IMR-90 (cell line): ENCODE measurements at regions not wholly inside any gene's neighbourhood (a gene's known extent, or its start where the extent isn't known, plus 50 kb on each side); places are given as distances from the start of the nearest gene placed in this dataset.

ENCODE experiments used
- ATAC-seq: fragments of 200-7000 bp; cut with Tn5 transposase; 2 replicates; pipeline ENCODE4 v1.9.1; 2020; ENCODE audit warnings: low read depth, mild to moderate bottlenecking, moderate library complexity
- BruUV-seq: library from RNA; stranded (reverse); fragments of 400-500 nt; replicated peaks from 2 replicates; lab custom pipeline; 2021; lab: Mats Ljungman, UMichigan
- CTCF ChIA-PET: fragments of 300-600 bp; formaldehyde crosslinking; extraction: SDS; loops from one replicate; lab custom pipeline; 2021; ENCODE audit warnings: antibody characterized with exemption; lab: Yijun Ruan, JAX
- POLR2A ChIA-PET: fragments of 300-600 bp; sonication (Branson Sonifier 250); formaldehyde crosslinking; loops from one replicate; lab custom pipeline; 2022; ENCODE audit warnings: antibody characterized with exemption; ENCODE audit not compliant: unreplicated experiment; lab: Charles Lee
- DNase-seq: peaks from one replicate; pipeline ENCODE4 v3.0.0; 2013
- H2AFZ ChIP-seq: replicated peaks from 2 replicates; pipeline ENCODE3; 2013; ENCODE audit warnings: low read length, mild to moderate bottlenecking; ENCODE audit not compliant: poor library complexity
- H2AK5ac ChIP-seq: 2 replicates; pipeline ENCODE4 v1.6.1; 2013; ENCODE audit warnings: low read depth, low read length, inconsistent platforms
- H2AK9ac ChIP-seq: replicated peaks from 2 replicates; pipeline ENCODE3; 2013; ENCODE audit warnings: mild to moderate bottlenecking, low read depth, low read length, moderate library complexity; ENCODE audit not compliant: poor library complexity
- H2BK120ac ChIP-seq: 2 replicates; pipeline ENCODE4 v1.6.1; 2013; ENCODE audit warnings: low read depth, low read length, inconsistent platforms
- H2BK15ac ChIP-seq: 3 replicates; pipeline ENCODE4 v1.6.1; 2013; ENCODE audit warnings: low read depth, low read length, inconsistent platforms
- H2BK20ac ChIP-seq: 2 replicates; pipeline ENCODE4 v1.6.1; 2013; ENCODE audit warnings: low read depth, mild to moderate bottlenecking, inconsistent platforms, low read length, moderate library complexity
- H2BK5ac ChIP-seq: 2 replicates; pipeline ENCODE4 v1.6.1; 2013; ENCODE audit warnings: mild to moderate bottlenecking, low read depth, low read length, inconsistent platforms; ENCODE audit not compliant: poor library complexity, severe bottlenecking
- H3K14ac ChIP-seq: replicated peaks from 2 replicates; pipeline ENCODE4 v1.6.1; 2013; ENCODE audit warnings: low read depth, low read length, inconsistent platforms
- H3K18ac ChIP-seq: 2 replicates; pipeline ENCODE4 v1.6.1; 2013; ENCODE audit warnings: low read depth, low read length, control low read depth
- H3K23ac ChIP-seq: 2 replicates; pipeline ENCODE4 v1.6.1; 2013; ENCODE audit warnings: low read depth, low read length, inconsistent platforms
- H3K27ac ChIP-seq: 2 replicates; pipeline ENCODE4 v1.5.1; 2013; ENCODE audit warnings: mild to moderate bottlenecking, control low read depth, low read length; ENCODE audit not compliant: insufficient read depth
- H3K27me3 ChIP-seq: 2 replicates; pipeline ENCODE4 v1.6.1; 2013; ENCODE audit warnings: low read length; ENCODE audit not compliant: control insufficient read depth, insufficient read depth
- H3K36me3 ChIP-seq: 2 replicates; pipeline ENCODE4 v1.6.1; 2013; ENCODE audit warnings: low read length, mixed read lengths; ENCODE audit not compliant: control insufficient read depth, insufficient read depth
- H3K4ac ChIP-seq: 2 replicates; pipeline ENCODE4 v1.6.1; 2013; ENCODE audit warnings: low read depth, low read length, inconsistent platforms
- H3K4me1 ChIP-seq: 2 replicates; pipeline ENCODE4 v1.6.1; 2013; ENCODE audit warnings: low read length, mixed read lengths; ENCODE audit not compliant: control insufficient read depth, insufficient read depth
- H3K4me2 ChIP-seq: 2 replicates; pipeline ENCODE4 v1.6.1; 2013; ENCODE audit warnings: low read depth, mild to moderate bottlenecking, control low read depth, low read length, moderate library complexity
- H3K4me3 ChIP-seq: 2 replicates; pipeline ENCODE4 v1.5.1; 2013; ENCODE audit warnings: low read depth, mild to moderate bottlenecking, control low read depth, low read length, moderate library complexity; ENCODE audit not compliant: insufficient read depth
- H3K56ac ChIP-seq: 2 replicates; pipeline ENCODE4 v1.6.1; 2013; ENCODE audit warnings: low read length, inconsistent platforms; ENCODE audit not compliant: insufficient read depth; ENCODE audit errors: extremely low read depth
- H3K79me1 ChIP-seq, 2 experiments: 2 replicates each; pipeline ENCODE4 v1.6.1; 2013; ENCODE audit warnings: low read length in 2 of 2, inconsistent platforms in 1 of 2, low read depth in 1 of 2
- H3K9ac ChIP-seq: 2 replicates; pipeline ENCODE4 v1.6.1; 2013; ENCODE audit warnings: low read depth, low read length, control low read depth
- H3K9me1 ChIP-seq: 2 replicates; pipeline ENCODE4 v1.6.1; 2013; ENCODE audit warnings: low read length, inconsistent platforms; ENCODE audit not compliant: insufficient read depth
- H3K9me3 ChIP-seq: 2 replicates; pipeline ENCODE4 v1.6.1; 2013; ENCODE audit warnings: low read length; ENCODE audit not compliant: control insufficient read depth, insufficient read depth
- H4K20me1 ChIP-seq: 2 replicates; pipeline ENCODE4 v1.6.1; 2013; ENCODE audit warnings: low read length, inconsistent platforms; ENCODE audit not compliant: insufficient read depth
- H4K5ac ChIP-seq: 2 replicates; pipeline ENCODE4 v1.6.1; 2013; ENCODE audit warnings: mild to moderate bottlenecking, low read depth, low read length, control low read depth
- H4K8ac ChIP-seq, 2 experiments: 2 replicates each; pipeline ENCODE4 v1.6.1; 2013; ENCODE audit warnings: low read depth in 2 of 2, low read length in 2 of 2, control low read depth in 1 of 2, inconsistent platforms in 1 of 2
- H4K91ac ChIP-seq: 2 replicates; pipeline ENCODE4 v1.6.1; 2013; ENCODE audit warnings: low read depth, low read length, inconsistent platforms; ENCODE audit not compliant: insufficient read depth
- BHLHE40 ChIP-seq: fragments of 150-350 bp; IDR thresholded peaks from 2 replicates; pipeline ENCODE4 v1.6.1; 2016; ENCODE audit warnings: mild to moderate bottlenecking, low read depth, low read length
- CEBPB ChIP-seq: IDR thresholded peaks from 2 replicates; pipeline ENCODE4 v1.6.1; 2012; ENCODE audit warnings: low read depth, low read length, improper control_type of control experiment
- CHD1 ChIP-seq: IDR thresholded peaks from 2 replicates; pipeline ENCODE4 v1.6.1; 2012; ENCODE audit warnings: low read depth, low read length, improper control_type of control experiment
- FOS ChIP-seq: fragments of 150-350 bp; IDR thresholded peaks from 2 replicates; pipeline ENCODE4 v1.6.1; 2016; ENCODE audit warnings: low read depth, low read length
- MAFK ChIP-seq: IDR thresholded peaks from 2 replicates; pipeline ENCODE4 v1.6.1; 2012; ENCODE audit warnings: low read depth, low read length, improper control_type of control experiment
- MAZ ChIP-seq: IDR thresholded peaks from 2 replicates; pipeline ENCODE4 v1.6.1; 2012; ENCODE audit warnings: low read depth, mild to moderate bottlenecking, low read length, improper control_type of control experiment, moderate library complexity, borderline replicate concordance
- MXI1 ChIP-seq: IDR thresholded peaks from 2 replicates; pipeline ENCODE4 v1.6.1; 2012; ENCODE audit warnings: low read depth, mild to moderate bottlenecking, low read length, moderate library complexity, borderline replicate concordance
- NFE2L2 ChIP-seq: fragments of 150-350 bp; IDR thresholded peaks from 2 replicates; pipeline ENCODE4 v1.6.1; 2016; ENCODE audit warnings: low read depth, mild to moderate bottlenecking, low read length
- POLR2A ChIP-seq: IDR thresholded peaks from 2 replicates; pipeline ENCODE4 v1.6.1; 2012; ENCODE audit warnings: mild to moderate bottlenecking, low read depth, low read length
- RAD21 ChIP-seq: IDR thresholded peaks from 2 replicates; pipeline ENCODE4 v1.6.1; 2012; ENCODE audit warnings: low read length, improper control_type of control experiment
- RCOR1 ChIP-seq: IDR thresholded peaks from 2 replicates; pipeline ENCODE4 v1.6.1; 2012; ENCODE audit warnings: mild to moderate bottlenecking, low read length, improper control_type of control experiment; ENCODE audit not compliant: insufficient replicate concordance
- RFX5 ChIP-seq: IDR thresholded peaks from 2 replicates; pipeline ENCODE4 v1.8.0; 2012; ENCODE audit warnings: low read depth, mild to moderate bottlenecking, low read length, moderate library complexity
- SMC3 ChIP-seq: fragments of 150-350 bp; IDR thresholded peaks from 2 replicates; pipeline ENCODE4 v1.6.1; 2016; ENCODE audit warnings: low read depth, mild to moderate bottlenecking, antibody characterized with exemption, low read length, moderate library complexity
- WGBS, 2 experiments: methylation state at CpG; one replicate each; pipeline versions ENCODE4 v1.1.5 to v1.1.7; 2013; ENCODE audit warnings: missing lambda C conversion rate in 2 of 2; ENCODE audit not compliant: insufficient read length in 1 of 2; ENCODE audit errors: extremely low coverage in 2 of 2; 5-methylcytosine and 5-hydroxymethylcytosine counted together
- dilution Hi-C: fragments of 300-500 bp; cut with HindIII; formaldehyde crosslinking; loops from one replicate; pipeline ENCODE4 v1.14.3; 2018; ENCODE audit warnings: low sequenced_read_pairs; ENCODE audit not compliant: unreplicated experiment
- in situ Hi-C: fragments of 300-500 bp; cut with MboI; formaldehyde crosslinking; loops from 3 replicates; pipeline ENCODE4 v1.14.3; 2019; ENCODE audit warnings: low sequenced_read_pairs, inconsistent platforms, mixed read lengths
- intact Hi-C: fragments of 100-400 bp; cut with micrococcal nuclease; formaldehyde crosslinking; loops from 2 replicates; pipeline ENCODE4 v1.10.0; 2022
- TF ChIP-seq, protein P1 (sequence below): fragments of 150-350 bp; IDR thresholded peaks from 2 replicates; pipeline ENCODE4 v1.6.1; 2017; ENCODE audit warnings: mild to moderate bottlenecking, antibody characterized with exemption, low read length, low read depth
- TF ChIP-seq, protein P2 (sequence below): conservative IDR thresholded peaks from 2 replicates; pipeline ENCODE4 v1.5.1; 2012; ENCODE audit warnings: mild to moderate bottlenecking, low read depth, low read length, improper control_type of control experiment
- TF ChIP-seq, protein P3 (sequence below): fragments of 150-350 bp; IDR thresholded peaks from 2 replicates; pipeline ENCODE4 v1.6.1; 2016; ENCODE audit warnings: low read depth, mild to moderate bottlenecking, low read length, moderate library complexity, borderline replicate concordance

DNA sequence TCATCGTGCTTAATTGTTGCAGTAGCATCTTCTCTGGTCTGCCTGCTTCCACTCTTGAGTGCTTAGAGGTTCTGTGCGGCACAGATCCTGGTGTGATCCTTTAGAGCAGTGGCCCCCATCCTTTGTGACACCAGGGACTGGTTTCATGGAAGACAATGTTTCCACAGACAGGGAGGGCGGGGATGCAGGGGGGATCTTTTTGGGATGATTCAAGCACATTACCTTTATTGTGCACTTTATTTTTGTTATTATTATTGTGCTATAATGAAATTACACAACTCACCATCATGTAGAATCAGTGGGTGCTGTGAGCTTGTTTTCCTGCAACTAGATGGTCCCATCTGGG is 76.8 kb upstream of the SHANK2 start:
- TF ChIP-seq, protein P1, sequence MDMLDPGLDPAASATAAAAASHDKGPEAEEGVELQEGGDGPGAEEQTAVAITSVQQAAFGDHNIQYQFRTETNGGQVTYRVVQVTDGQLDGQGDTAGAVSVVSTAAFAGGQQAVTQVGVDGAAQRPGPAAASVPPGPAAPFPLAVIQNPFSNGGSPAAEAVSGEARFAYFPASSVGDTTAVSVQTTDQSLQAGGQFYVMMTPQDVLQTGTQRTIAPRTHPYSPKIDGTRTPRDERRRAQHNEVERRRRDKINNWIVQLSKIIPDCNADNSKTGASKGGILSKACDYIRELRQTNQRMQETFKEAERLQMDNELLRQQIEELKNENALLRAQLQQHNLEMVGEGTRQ, result no peak
- TF ChIP-seq BHLHE40, result no peak
- no peak for TF ChIP-seq CHD1
- TF ChIP-seq, protein P2, sequence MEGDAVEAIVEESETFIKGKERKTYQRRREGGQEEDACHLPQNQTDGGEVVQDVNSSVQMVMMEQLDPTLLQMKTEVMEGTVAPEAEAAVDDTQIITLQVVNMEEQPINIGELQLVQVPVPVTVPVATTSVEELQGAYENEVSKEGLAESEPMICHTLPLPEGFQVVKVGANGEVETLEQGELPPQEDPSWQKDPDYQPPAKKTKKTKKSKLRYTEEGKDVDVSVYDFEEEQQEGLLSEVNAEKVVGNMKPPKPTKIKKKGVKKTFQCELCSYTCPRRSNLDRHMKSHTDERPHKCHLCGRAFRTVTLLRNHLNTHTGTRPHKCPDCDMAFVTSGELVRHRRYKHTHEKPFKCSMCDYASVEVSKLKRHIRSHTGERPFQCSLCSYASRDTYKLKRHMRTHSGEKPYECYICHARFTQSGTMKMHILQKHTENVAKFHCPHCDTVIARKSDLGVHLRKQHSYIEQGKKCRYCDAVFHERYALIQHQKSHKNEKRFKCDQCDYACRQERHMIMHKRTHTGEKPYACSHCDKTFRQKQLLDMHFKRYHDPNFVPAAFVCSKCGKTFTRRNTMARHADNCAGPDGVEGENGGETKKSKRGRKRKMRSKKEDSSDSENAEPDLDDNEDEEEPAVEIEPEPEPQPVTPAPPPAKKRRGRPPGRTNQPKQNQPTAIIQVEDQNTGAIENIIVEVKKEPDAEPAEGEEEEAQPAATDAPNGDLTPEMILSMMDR, result no peak
- no peak for TF ChIP-seq MAFK
- no peak for TF ChIP-seq CEBPB
- no peak for TF ChIP-seq POLR2A
- no peak for TF ChIP-seq FOS
- TF ChIP-seq MAZ, result no peak
- no peak for TF ChIP-seq RFX5
- TF ChIP-seq RCOR1, result no peak
- TF ChIP-seq RAD21, result no peak
- TF ChIP-seq SMC3, result no peak
- TF ChIP-seq, protein P3, sequence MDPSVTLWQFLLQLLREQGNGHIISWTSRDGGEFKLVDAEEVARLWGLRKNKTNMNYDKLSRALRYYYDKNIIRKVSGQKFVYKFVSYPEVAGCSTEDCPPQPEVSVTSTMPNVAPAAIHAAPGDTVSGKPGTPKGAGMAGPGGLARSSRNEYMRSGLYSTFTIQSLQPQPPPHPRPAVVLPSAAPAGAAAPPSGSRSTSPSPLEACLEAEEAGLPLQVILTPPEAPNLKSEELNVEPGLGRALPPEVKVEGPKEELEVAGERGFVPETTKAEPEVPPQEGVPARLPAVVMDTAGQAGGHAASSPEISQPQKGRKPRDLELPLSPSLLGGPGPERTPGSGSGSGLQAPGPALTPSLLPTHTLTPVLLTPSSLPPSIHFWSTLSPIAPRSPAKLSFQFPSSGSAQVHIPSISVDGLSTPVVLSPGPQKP, result no peak
- TF ChIP-seq NFE2L2, result no peak
- no peak for TF ChIP-seq MXI1
- H2BK120ac ChIP-seq, result no peak overlapping the region
- H3K9ac ChIP-seq, result no peak overlapping the region
- no peak overlapping the region for H4K91ac ChIP-seq
- in situ Hi-C loops, result no loop called here
- no peak for DNase-seq
- no peak overlapping the region for H2BK5ac ChIP-seq
- ChIA-PET CTCF (interaction anchor here (0.6 to 0.7 kb wide), 2 partner anchors 29 to 42 kb away, joined by 3 to 7 read pairs; no protein-coding TSS in a partner anchor), POLR2A (no interaction called here)
- 100% methylated on average over 1 of the region's 3 CpGs; no CpG with 5 or more reads in 1 of the 2 experiments for WGBS, 2 experiments
- no peak overlapping the region for H3K4ac ChIP-seq
- BruUV-seq, result no TSS peak
- peaks cover 12% of the 10 kb centered on the region for H3K27me3 ChIP-seq
- no peak overlapping the region for H4K5ac ChIP-seq
- no peak overlapping the region for H3K4me3 ChIP-seq
- no peak overlapping the region for H3K27ac ChIP-seq
- no peak overlapping the region for H2BK20ac ChIP-seq
- no peaks in the 10 kb centered on the region for H3K36me3 ChIP-seq
- peaks cover 6% of the 10 kb centered on the region; the same call in 1 of the 2 replicates for H3K9me3 ChIP-seq
- H2AK5ac ChIP-seq, result no peak overlapping the region
- H4K20me1 ChIP-seq, result no peaks in the 10 kb centered on the region
- H3K79me1 ChIP-seq, result no peaks in the 10 kb centered on the region
- H3K4me2 ChIP-seq, result no peak overlapping the region
- no peak overlapping the region for H3K14ac ChIP-seq
- intact Hi-C loops, result no loop called here
- H3K9me1 ChIP-seq, result no peaks in the 10 kb centered on the region
- H3K4me1 ChIP-seq, result no peaks in the 10 kb centered on the region
- no peak overlapping the region for H3K56ac ChIP-seq
- no peak for ATAC-seq
- dilution Hi-C loops, result no loop called here
- H2BK15ac ChIP-seq, result no peak overlapping the region
- H2AK9ac ChIP-seq, result no peak overlapping the region
- H3K23ac ChIP-seq, result no peak overlapping the region
- no peak overlapping the region for H3K18ac ChIP-seq
- H4K8ac ChIP-seq, result no peak overlapping the region
- no peak overlapping the region for H2AFZ ChIP-seq
